Testis (tissue), 2 donors: ENCODE measurements at regions not wholly inside any gene's neighbourhood (a gene's known extent, or its start where the extent isn't known, plus 50 kb on each side); places are given as distances from the start of the nearest gene placed in this dataset.

ENCODE experiments used
- CTCF ChIP-seq, 3 experiments: fragments of 450-650 bp in 2 of 3; fragments of 200-600 bp in 1 of 3; sonication (generic) in 1 of 3; IDR thresholded peaks; one replicate each; pipeline ENCODE4 v1.5.1; 2016 to 2019; ENCODE audit warnings: antibody characterized with exemption in 3 of 3, mild to moderate bottlenecking in 2 of 3, moderate library complexity in 1 of 3
- POLR2A ChIP-seq: fragments of 450-650 bp; IDR thresholded peaks from one replicate; pipeline ENCODE4 v1.6.1; 2017; ENCODE audit warnings: antibody characterized with exemption, mild to moderate bottlenecking, moderate library complexity

DNA sequence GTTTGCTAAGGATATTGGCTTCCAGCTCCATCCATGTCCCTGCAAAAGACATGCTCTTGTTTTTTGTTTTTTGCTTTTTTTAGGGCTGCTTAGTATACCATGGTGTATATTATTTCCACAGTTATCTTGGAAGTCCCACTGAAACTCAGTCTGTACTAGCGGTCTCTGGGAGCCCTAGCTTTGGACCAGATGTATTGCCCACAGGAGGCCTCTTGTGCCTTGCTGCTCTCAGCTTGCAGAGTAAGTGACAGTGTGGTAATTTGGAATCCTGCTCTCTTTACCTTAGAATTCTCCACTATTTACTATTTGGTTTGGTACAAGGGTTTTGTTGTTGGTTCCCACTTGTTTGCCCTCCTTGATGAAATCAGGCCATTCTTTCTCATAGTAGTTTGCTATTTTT is 1022.9 kb downstream of the LRFN5 start:
- TF ChIP-seq CTCF (IDR thresholded peaks at IDR 0.05) (no peak), POLR2A (no peak)
